ENCODE measurements at regions not wholly inside any gene's neighbourhood (a gene's known extent, or its start where the extent isn't known, plus 50 kb on each side); places are given as distances from the start of the nearest gene placed in this dataset.

DNA sequence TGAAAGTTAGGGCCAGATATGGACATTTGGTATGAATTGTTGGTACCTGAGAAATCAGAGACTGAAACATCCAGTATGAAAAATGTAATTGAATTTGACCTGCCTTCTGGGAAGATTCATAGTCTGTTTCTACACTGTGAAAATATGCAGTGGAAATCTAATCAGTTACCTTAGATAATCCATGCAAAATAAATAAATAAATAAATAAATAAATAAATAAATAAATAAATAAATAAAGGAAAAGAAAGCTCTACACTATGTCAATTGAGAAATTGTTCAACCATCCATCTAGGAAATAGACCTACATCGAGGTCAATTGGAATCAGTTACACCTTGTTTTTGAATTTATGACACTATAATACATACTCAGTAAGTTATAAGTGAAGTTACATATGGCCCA, 252.3 kb downstream of the VGLL3 start:
- TF ChIP-seq CTCF (IDR thresholded peaks at IDR 0.05) (no peak), POLR2A (IDR thresholded peaks at IDR 0.05) (no peak)
- no peak overlapping the region for H3K27ac ChIP-seq
- no peaks in the 10 kb centered on the region for H3K4me1 ChIP-seq
- no peaks in the 10 kb centered on the region for H3K27me3 ChIP-seq
- intact Hi-C loops (cut with DNase I) = no loop called here
- DNase-seq (no peak), ATAC-seq (no peak)
- H3K4me3 ChIP-seq = no peak overlapping the region
- H3K9me3 ChIP-seq = no peaks in the 10 kb centered on the region
- 88 to 93% (median 91%) methylated on average over 1 of the region's 1 CpG for WGBS, 4 donors
- H3K36me3 ChIP-seq = no peaks in the 10 kb centered on the region

DNA sequence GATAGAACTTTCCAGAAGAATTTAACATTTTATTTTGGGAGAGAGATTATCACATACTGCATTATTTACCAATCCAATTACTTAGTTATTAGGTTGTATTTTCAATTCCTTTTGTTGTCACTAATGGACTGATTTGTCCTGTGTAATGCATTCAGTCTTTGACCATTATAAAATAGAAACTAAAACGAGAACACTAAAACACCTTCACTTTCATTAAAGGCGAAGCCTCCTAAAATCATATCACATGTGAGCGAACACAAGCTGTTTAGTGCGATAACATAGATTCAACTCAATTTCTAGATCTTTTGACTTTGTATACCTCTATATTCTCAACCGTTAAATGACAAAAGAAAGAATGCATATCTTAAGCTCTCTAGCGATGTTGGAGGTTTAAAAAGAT, 253.4 kb downstream of the VGLL3 start:
- intact Hi-C loops (cut with DNase I) = no loop called here
- no peak for TF ChIP-seq POLR2A (IDR thresholded peaks at IDR 0.05)
- TF ChIP-seq CTCF (IDR thresholded peaks at IDR 0.05) = no peak
- Histone ChIP-seq H3K27me3 (no peaks in the 10 kb centered on the region), H3K36me3 (no peaks in the 10 kb centered on the region), H3K4me3 (no peak overlapping the region), H3K4me1 (no peaks in the 10 kb centered on the region), H3K27ac (no peak overlapping the region), H3K9me3 (no peaks in the 10 kb centered on the region)
- 83 to 91% (median 87%) methylated on average over 6 of the region's 6 CpGs for WGBS, 4 donors
- ATAC-seq (no peak), DNase-seq (no peak)

GRCh38 chr3:86733257-86733656, 257.7 kb downstream of the VGLL3 start:
- no peak for ATAC-seq
- 77 to 88% (median 84%) methylated on average over 18 to 22 of the region's 22 CpGs for WGBS, 4 donors
- H3K4me1 ChIP-seq = no peaks in the 10 kb centered on the region

DNA sequence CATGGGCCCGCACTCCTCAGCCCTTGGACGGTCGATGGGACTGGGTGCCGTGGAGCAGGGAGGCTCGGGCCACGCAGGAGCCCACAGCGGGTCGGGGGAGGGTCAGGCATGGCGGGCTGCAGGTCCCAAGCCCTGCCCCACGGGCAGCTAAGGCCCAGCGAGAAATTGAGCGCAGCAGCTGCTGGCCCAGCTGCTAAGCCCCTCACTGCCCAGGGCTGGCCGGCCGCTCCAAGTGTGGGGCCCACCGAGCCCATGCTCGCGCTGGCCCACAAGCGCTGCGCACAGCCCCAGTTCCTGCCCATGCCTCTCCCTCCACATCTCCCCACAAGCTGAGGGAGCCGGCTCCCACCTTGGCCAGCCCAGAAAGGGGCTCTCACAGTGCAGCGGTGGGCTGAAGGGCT, 259.4 kb downstream of the VGLL3 start:
- Histone ChIP-seq H3K9me3 (peaks cover 0 to 3% (median 0%) of the 10 kb centered on the region in 12 donors), H3K4me3 (no peak overlapping the region), H3K4me1 (no peaks in the 10 kb centered on the region), H3K27me3 (no peaks in the 10 kb centered on the region), H3K36me3 (no peaks in the 10 kb centered on the region), H3K27ac (no peak overlapping the region)
- DNase-seq (no peak), ATAC-seq (no peak)
- intact Hi-C loops (cut with DNase I) = no loop called here
- 78 to 92% (median 89%) methylated on average over 13 to 21 of the region's 21 CpGs for WGBS, 4 donors
- TF ChIP-seq CTCF (IDR thresholded peaks at IDR 0.05) = no peak
- TF ChIP-seq POLR2A (IDR thresholded peaks at IDR 0.05) = no peak

More at GRCh38 chr3:86733257-86733656, 257.7 kb downstream of the VGLL3 start:
- H3K9me3 ChIP-seq = peaks cover 0 to 3% (median 0%) of the 10 kb centered on the region in 12 donors
- H3K4me3 ChIP-seq = no peak overlapping the region
- no peaks in the 10 kb centered on the region for H3K36me3 ChIP-seq
- H3K27ac ChIP-seq = no peak overlapping the region
- no peaks in the 10 kb centered on the region for H3K27me3 ChIP-seq
- TF ChIP-seq CTCF (IDR thresholded peaks at IDR 0.05) (no peak), POLR2A (IDR thresholded peaks at IDR 0.05) (no peak)
- intact Hi-C loops (cut with DNase I) = no loop called here
- DNase-seq = no peak

All from heart left ventricle (tissue), 16 donors.